ENCODE measurements at regions not wholly inside any gene's neighbourhood (a gene's known extent, or its start where the extent isn't known, plus 50 kb on each side); places are given as distances from the start of the nearest gene placed in this dataset.
A peak's percentile ranks its signal among the peaks of the same experiment; 100 is the strongest.
"Not testable (repeated sequence)": the region's sequence is repeated elsewhere in the genome, so short reads cannot be mapped to it uniquely, and the experiment has no call there.

DNA sequence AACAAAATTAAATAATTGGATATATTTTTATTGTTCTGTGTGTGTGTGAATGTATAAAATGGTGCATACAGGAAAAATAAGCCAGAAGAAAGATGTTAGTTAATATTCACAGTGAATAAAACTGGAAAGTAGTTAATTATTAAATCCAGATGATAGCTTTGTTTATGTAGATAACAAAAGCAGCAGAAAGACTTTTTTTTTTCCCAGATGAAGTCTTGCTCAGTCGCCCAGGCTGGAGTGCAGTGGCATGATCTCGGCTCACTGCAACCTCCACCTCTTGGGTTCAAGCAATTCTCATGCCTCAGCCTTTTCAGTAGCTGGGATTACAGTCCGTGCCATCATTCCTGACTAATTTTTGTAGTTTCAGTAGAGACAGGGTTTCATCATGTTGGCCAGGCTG is 140.1 kb downstream of the ZNF486 start:
- DNase-seq (no peak), ATAC-seq (ENCODE audit: low read depth) (no peak)
- POLR2A ChIA-PET = no interaction called here
- Mint-ChIP-seq H3K27me3 (peaks cover 2% of the 10 kb centered on the region), H3K4me1 (no peaks in the 10 kb centered on the region), H3K4me3 (no peak overlapping the region), H3K36me3 (no peaks in the 10 kb centered on the region), H3K9me3 (peaks cover 4% of the 10 kb centered on the region), H3K27ac (no peak overlapping the region)

DNA sequence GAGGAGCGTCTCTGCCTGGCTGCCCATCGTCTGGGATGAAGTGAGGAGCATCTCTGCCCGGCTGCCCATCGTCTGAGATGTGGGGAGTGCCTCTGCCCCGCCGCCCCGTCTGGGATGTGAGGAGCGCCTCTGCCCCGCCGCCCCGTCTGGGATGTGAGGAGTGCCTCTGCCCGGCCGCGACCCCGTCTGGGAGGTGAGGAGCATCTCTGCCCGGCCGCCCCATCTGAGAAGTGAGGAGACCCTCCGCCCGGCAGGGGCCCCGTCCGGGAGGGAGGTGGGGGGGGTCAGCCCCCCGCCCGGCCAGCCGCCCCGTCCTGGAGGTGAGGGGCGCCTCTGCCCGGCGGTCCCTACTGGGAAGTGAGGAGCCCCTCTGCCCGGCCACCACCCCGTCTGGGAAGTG is 129.3 kb downstream of the ZNF486 start:
- H3K36me3 Mint-ChIP-seq; H3K4me3 Mint-ChIP-seq; ATAC-seq (ENCODE audit: low read depth); H3K27ac Mint-ChIP-seq; POLR2A ChIA-PET; H3K9me3 Mint-ChIP-seq; H3K27me3 Mint-ChIP-seq; H3K4me1 Mint-ChIP-seq; DNase-seq: not testable (repeated sequence)

DNA sequence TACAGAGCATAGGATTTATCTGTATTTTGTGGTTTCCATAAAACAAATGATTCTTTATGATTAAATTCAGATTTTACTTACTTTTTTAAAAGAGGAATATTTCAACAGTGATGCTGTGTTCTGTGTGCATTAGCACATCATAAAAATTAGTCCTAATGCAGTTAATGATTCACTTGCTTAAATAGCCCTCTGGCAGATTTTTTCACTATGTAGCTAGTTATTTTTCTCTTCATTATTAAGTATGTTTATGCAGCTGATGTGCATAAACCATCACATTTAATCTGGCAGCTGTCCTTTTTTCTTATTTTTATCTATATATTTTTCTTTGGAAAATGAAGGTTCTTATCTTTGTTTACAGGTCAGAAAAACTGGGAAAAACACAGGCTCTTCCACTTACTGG is 127.2 kb downstream of the ZNF486 start:
- POLR2A ChIA-PET = no interaction called here
- H3K27ac Mint-ChIP-seq = no peak overlapping the region
- H3K4me3 Mint-ChIP-seq = no peak overlapping the region
- ATAC-seq (ENCODE audit: low read depth) (no peak), DNase-seq (no peak)
- H3K4me1 Mint-ChIP-seq = no peaks in the 10 kb centered on the region
- peaks cover 5% of the 10 kb centered on the region for H3K27me3 Mint-ChIP-seq
- no peaks in the 10 kb centered on the region for H3K36me3 Mint-ChIP-seq
- H3K9me3 Mint-ChIP-seq = peaks cover 5% of the 10 kb centered on the region

DNA sequence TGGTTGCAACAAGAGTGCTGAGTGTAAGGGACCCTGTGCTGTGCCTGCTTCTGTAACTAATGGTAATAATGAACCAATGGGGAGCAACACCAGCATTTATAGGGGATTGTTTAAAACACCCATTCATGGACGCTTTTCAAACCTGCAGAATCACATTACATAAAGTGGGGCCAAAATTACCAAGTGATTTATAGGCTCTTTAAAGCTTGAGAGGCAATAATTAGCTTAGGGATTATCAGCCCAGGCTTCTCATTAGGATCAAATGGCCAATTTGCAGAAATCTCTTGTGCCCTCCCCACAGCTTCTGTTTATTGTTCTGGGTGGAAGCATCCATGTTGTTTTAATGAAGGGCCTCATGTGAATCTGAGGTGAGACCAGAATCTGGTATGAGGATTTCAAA is 125.5 kb downstream of the ZNF486 start:
- H3K9me3 Mint-ChIP-seq; H3K27me3 Mint-ChIP-seq; H3K4me1 Mint-ChIP-seq; ATAC-seq (ENCODE audit: low read depth); DNase-seq; H3K4me3 Mint-ChIP-seq; H3K36me3 Mint-ChIP-seq; H3K27ac Mint-ChIP-seq: not testable (repeated sequence)
- POLR2A ChIA-PET = interaction anchor here (0.6 kb wide), 1 partner anchor 1409 kb away, joined by 4 read pairs; no protein-coding TSS in a partner anchor

DNA sequence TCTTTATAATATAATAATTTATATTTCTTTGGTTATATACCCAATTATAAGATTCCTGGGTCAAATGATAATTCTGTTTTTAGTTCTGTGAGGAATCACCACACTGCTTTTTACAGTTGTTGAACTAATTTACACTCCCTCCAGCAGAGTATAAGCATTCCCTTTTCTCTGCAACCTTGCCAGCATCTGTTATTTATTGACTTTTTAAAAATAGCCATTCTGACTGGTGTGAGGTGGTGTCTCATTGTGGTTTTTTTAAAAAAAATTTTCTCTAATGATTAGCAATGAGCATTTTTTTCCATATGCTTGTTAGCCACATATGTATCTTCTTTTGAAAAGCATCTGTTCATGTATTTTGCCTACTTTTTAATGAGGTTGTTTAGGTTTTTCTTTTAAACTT is 122.2 kb downstream of the ZNF486 start:
- POLR2A ChIA-PET = interaction anchor here (0.7 kb wide), 1 partner anchor 556 kb away, joined by 3 read pairs; no protein-coding TSS in a partner anchor
- no peak overlapping the region for H3K4me3 Mint-ChIP-seq
- H3K4me1 Mint-ChIP-seq = no peaks in the 10 kb centered on the region
- no peak for ATAC-seq (ENCODE audit: low read depth)
- H3K27me3 Mint-ChIP-seq = peaks cover 5% of the 10 kb centered on the region
- H3K27ac Mint-ChIP-seq = no peak overlapping the region
- H3K9me3 Mint-ChIP-seq = peaks cover 3% of the 10 kb centered on the region
- DNase-seq = no peak
- H3K36me3 Mint-ChIP-seq = no peaks in the 10 kb centered on the region

DNA sequence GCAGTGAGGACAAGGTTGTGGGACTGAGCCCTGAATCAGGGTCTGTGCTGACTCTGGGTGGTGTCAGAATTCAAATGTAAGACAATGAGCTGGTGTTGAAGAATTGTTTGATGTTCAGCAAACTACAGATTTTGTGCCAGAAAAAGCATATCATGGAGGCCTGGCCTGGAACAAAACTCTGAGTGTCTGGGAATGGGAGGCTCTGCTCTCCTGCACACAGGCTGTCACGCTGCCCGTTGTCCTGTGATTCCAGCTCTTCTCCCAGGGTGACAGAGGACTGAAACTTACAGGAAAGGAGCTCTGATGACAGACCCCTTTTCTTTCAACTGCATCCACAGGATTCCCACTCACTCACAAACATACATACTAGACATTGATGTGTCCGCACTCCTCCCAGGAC is 120.1 kb downstream of the ZNF486 start:
- ATAC-seq (ENCODE audit: low read depth) = no peak
- no peaks in the 10 kb centered on the region for H3K4me1 Mint-ChIP-seq
- no peak for DNase-seq
- H3K4me3 Mint-ChIP-seq = no peak overlapping the region
- POLR2A ChIA-PET = no interaction called here
- H3K9me3 Mint-ChIP-seq = peaks cover 8% of the 10 kb centered on the region
- H3K36me3 Mint-ChIP-seq = no peaks in the 10 kb centered on the region
- no peak overlapping the region for H3K27ac Mint-ChIP-seq
- no peaks in the 10 kb centered on the region for H3K27me3 Mint-ChIP-seq

DNA sequence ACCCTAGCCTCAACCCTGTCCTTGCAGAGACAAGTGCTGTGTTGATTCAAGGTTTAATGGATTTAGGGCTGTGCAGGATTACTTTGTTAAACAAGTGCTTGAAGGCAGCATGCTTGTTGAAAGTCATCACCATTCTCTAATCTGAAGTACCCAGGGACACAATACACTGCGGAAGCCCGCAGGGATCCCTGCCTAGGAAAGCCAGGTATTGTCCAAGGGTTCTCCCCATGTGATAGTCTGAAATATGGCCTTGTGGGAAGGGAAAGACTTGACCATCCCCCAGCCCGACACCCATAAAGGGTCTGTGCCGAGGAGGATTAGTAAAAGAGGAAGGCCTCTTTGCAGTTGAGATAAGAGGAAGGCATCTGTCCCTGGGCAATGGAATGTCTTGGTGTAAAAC is 118.9 kb downstream of the ZNF486 start:
- H3K4me3 Mint-ChIP-seq; H3K9me3 Mint-ChIP-seq; H3K27ac Mint-ChIP-seq; POLR2A ChIA-PET; H3K4me1 Mint-ChIP-seq; DNase-seq; ATAC-seq (ENCODE audit: low read depth); H3K36me3 Mint-ChIP-seq; H3K27me3 Mint-ChIP-seq: not testable (repeated sequence)

DNA sequence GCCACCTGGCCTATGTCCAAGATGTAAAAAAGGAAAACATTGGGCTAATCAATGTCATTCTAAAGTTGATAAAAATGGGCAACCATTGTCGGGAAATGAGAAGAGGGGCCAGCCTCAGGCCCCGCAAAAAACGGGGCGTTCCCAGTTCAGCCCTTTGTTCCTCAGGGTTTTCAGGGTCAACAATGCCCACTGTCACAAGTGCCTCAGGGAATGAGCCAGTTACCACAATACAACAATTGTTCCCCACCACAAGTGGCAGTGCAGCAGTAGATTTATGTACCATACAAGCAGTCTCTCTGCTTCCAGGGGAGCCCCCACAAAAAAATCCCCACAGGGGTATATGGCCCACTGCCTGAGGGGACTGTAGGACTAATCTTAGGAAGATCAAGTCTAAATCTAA is 112.5 kb downstream of the ZNF486 start:
- ATAC-seq (ENCODE audit: low read depth) (no peak), DNase-seq (no peak)
- H3K36me3 Mint-ChIP-seq = no peaks in the 10 kb centered on the region
- H3K9me3 Mint-ChIP-seq = peaks cover 7% of the 10 kb centered on the region
- H3K27me3 Mint-ChIP-seq = peaks cover 4% of the 10 kb centered on the region
- no peak overlapping the region for H3K4me3 Mint-ChIP-seq
- no peak overlapping the region for H3K27ac Mint-ChIP-seq
- H3K4me1 Mint-ChIP-seq = peaks cover 2% of the 10 kb centered on the region
- POLR2A ChIA-PET = no interaction called here

DNA sequence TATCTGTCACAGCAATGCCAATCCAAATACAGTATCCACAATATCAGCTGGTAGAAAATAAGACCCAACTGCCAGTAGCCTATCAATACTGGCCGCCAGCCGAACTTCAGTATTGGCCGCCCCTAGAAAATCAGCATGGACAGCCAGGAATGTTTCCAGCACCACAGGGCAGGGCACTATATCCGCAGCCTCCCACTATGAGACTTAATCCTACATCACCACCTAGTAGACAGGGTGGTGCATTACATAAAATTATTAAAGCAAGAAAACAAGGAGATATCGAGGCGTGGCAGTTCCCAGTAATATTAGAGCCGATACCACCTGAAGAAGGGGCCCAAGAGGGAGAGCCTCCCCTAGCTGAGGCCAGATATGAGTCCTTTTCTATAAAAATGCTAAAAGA is 111.3 kb downstream of the ZNF486 start:
- peak; percentile 42 for DNase-seq

DNA sequence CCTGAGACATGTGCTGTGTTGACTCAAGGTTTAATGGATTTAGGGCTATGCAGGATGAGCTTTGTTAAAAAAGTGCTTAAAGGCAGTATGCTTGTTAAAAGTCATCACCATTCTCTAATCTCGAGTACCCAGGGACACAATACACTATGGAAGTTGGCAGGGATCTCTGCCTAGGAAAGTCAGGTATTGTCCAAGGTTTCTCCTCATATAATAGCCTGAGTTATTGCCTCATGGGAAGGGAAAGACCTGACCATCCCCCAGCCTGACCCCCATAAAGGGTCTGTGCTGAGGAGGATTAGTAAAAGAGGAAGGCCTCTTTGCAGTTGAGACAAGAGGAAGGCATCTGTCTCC is 109.7 kb downstream of the ZNF486 start:
- POLR2A ChIA-PET; H3K27ac Mint-ChIP-seq; H3K9me3 Mint-ChIP-seq; ATAC-seq (ENCODE audit: low read depth); H3K27me3 Mint-ChIP-seq; DNase-seq; H3K4me3 Mint-ChIP-seq; H3K4me1 Mint-ChIP-seq; H3K36me3 Mint-ChIP-seq: not testable (repeated sequence)

More for the DNA sequence above, 111.3 kb downstream of the ZNF486 start:
- Mint-ChIP-seq H3K36me3 (no peaks in the 10 kb centered on the region), H3K27me3 (peaks cover 4% of the 10 kb centered on the region), H3K27ac (no peak overlapping the region), H3K4me1 (peaks cover 2% of the 10 kb centered on the region), H3K4me3 (peak overlapping the region; percentile 9), H3K9me3 (peaks cover 4% of the 10 kb centered on the region)
- POLR2A ChIA-PET = no interaction called here
- ATAC-seq (ENCODE audit: low read depth) = no peak

DNA sequence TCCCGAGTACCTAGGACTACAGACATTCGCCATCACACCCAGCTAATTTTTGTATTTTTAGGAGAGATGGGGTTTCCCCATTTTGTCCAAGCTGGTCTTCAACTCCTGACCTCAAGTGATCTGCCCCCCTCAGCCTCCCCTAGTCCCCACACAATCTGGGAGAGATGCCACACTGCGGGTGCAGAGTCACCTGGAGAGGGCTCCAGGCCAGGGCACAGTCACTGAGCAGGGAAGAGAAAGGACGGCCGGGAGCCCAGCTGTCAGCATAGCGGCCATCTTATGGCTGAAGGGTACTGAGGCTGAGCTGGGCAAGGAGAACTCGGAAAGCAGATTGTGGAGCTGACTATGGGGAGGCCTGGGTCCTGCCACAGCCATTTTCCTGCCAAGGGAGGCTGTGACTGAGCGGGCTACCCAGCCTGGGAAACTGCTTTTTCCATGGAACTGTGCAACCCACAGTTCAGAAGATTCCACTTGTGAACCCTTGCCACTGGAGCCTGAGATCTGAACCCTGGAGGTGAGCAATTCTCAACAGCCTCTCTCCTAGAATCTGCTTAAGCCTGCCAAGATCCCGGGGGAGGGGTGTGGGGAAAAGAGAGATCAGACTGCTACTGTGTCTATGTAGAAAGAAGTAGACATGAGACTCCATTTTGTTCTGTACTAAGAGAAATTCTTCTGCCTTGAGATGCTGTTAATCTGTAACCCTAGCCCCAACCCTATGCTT is 109.2 kb downstream of the ZNF486 start:
- Mint-ChIP-seq H3K4me3 (no peak overlapping the region), H3K36me3 (no peaks in the 10 kb centered on the region), H3K9me3 (no peaks in the 10 kb centered on the region), H3K4me1 (peaks cover 2% of the 10 kb centered on the region), H3K27me3 (peaks cover 11% of the 10 kb centered on the region), H3K27ac (no peak overlapping the region)
- no peak for ATAC-seq (ENCODE audit: low read depth)
- POLR2A ChIA-PET = no interaction called here
- no peak for DNase-seq

DNA sequence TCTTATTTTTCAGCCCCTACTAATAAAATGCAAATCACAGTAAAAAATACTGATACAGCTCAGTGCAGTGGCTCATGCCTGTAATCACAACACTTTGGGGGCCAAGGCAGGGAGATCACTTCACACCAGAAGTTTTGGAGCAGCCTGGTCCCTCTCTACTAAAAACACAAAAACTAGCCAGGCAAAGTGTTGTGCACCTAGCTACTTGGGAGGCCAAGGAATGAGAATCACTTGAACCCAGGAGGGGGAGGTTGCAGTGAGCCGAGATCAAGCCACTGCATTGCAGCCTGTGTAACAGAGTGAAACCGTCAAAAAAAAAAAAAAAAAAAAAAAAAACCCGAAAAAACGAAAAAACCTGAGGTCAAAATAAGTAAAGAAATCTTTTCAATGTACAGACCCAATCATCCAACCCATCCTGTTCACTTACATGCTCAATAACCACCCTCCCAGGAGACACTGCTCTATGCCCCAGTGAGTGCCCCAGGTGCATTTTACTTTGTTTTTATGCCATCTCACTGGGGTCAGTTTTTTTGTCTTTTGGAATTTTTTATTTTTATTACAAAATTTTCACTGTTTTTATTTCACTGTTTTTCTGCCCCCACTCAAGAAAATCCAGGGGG is 107.0 kb downstream of the ZNF486 start:
- ATAC-seq (ENCODE audit: low read depth) (no peak), DNase-seq (no peak)
- Mint-ChIP-seq H3K9me3 (no peaks in the 10 kb centered on the region), H3K4me1 (peaks cover 2% of the 10 kb centered on the region), H3K27me3 (peaks cover 12% of the 10 kb centered on the region), H3K36me3 (no peaks in the 10 kb centered on the region), H3K27ac (no peak overlapping the region), H3K4me3 (no peak overlapping the region)
- POLR2A ChIA-PET = no interaction called here

DNA sequence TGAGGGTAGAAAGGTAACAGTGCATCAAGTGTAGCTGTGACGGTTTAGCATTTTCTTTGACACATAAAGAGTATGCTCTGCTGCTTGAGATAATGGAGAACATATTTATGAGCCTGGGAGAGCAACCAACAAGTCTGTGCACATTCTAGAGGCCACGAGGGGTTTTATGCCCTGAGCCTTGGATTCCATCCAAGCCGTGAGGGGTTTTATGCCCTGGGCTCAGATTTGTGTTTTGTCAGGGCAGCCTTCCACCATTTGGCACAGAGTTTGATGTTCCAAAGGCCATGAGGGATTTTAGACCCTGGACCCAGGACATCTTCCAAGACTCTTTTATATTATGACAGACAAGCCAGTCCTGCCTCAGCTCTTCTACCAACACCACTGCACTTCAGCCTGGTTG is 106.4 kb downstream of the ZNF486 start:
- POLR2A ChIA-PET = no interaction called here
- H3K4me3 Mint-ChIP-seq = no peak overlapping the region
- no peak overlapping the region for H3K27ac Mint-ChIP-seq
- peaks cover under 1% of the 10 kb centered on the region for H3K4me1 Mint-ChIP-seq
- no peaks in the 10 kb centered on the region for H3K36me3 Mint-ChIP-seq
- no peak for ATAC-seq (ENCODE audit: low read depth)
- DNase-seq = no peak
- H3K27me3 Mint-ChIP-seq = peaks cover 13% of the 10 kb centered on the region
- no peaks in the 10 kb centered on the region for H3K9me3 Mint-ChIP-seq

DNA sequence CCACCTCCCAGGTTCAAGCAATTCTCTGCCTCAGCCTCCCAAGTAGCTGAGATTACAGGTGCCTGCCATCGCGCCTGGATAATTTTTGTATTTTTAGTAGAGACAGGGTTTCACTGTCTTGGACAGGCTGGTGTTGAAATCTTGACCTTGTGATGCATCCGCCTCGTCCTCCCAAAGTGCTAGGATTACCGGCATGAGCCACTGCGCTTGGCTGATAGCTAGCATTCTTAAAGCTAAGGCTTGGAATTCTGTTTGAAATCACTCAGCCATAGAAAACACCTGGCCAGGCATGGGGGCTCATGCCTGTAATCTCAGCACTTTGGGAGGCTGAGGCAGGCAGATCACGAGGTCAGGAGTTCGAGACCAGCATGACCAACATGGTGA is 105.6 kb downstream of the ZNF486 start:
- H3K4me3 Mint-ChIP-seq; ATAC-seq (ENCODE audit: low read depth); H3K36me3 Mint-ChIP-seq; POLR2A ChIA-PET; H3K4me1 Mint-ChIP-seq; H3K9me3 Mint-ChIP-seq; H3K27ac Mint-ChIP-seq; DNase-seq: not testable (repeated sequence)
- peaks cover 14% of the 10 kb centered on the region for H3K27me3 Mint-ChIP-seq

Measured in activated naive CD8-positive, alpha-beta T cell treated with anti-CD3 and anti-CD28 coated beads, Interleukin-2, amount 10 ng/mL, durations not matched to agents 7 days and 5 days (primary cell).